GM23338 (cell line): ENCODE measurements at regions not wholly inside any gene's neighbourhood (a gene's known extent, or its start where the extent isn't known, plus 50 kb on each side); places are given as distances from the start of the nearest gene placed in this dataset.

ENCODE experiments used
- ATAC-seq: fragments of 200-7000 bp; cut with Tn5 transposase; 3 replicates; pipeline ENCODE4 v1.9.1; 2020
- DNase-seq: peaks from one replicate; pipeline ENCODE4 v3.0.0-alpha.2; 2015; ENCODE audit warnings: low spot score
- H2AFZ ChIP-seq: fragments of 200-600 bp; sonication (generic); 2 replicates; pipeline ENCODE4 v1.8.0; 2016; ENCODE audit warnings: antibody characterized with exemption, mild to moderate bottlenecking, moderate library complexity
- H3F3A ChIP-seq: fragments of 200-600 bp; sonication (generic); replicated peaks from 2 replicates; pipeline ENCODE4 v1.8.0; 2017; ENCODE audit warnings: antibody characterized with exemption, mixed run types, low read depth
- H3K27ac ChIP-seq: fragments of 200-600 bp; sonication (generic); 2 replicates; pipeline ENCODE4 v1.6.1; 2016; ENCODE audit warnings: low read depth
- H3K27me3 ChIP-seq: fragments of 200-600 bp; sonication (generic); 2 replicates; pipeline ENCODE4 v1.8.0; 2016; ENCODE audit warnings: mild to moderate bottlenecking, mixed run types, moderate library complexity; ENCODE audit not compliant: insufficient read depth
- H3K36me3 ChIP-seq: fragments of 200-600 bp; sonication (generic); 2 replicates; pipeline ENCODE4 v1.8.0; 2016; ENCODE audit warnings: mild to moderate bottlenecking; ENCODE audit not compliant: insufficient read depth
- H3K4me1 ChIP-seq: fragments of 200-600 bp; sonication (generic); 2 replicates; pipeline ENCODE4 v1.8.0; 2016; ENCODE audit warnings: mild to moderate bottlenecking, moderate library complexity; ENCODE audit not compliant: insufficient read depth
- H3K4me2 ChIP-seq: fragments of 200-600 bp; sonication (generic); 2 replicates; pipeline ENCODE4 v1.7.1; 2017; ENCODE audit warnings: mixed run types
- H3K4me3 ChIP-seq: fragments of 200-600 bp; sonication (generic); 2 replicates; pipeline ENCODE4 v1.6.1; 2016; ENCODE audit warnings: mixed run types
- H3K79me2 ChIP-seq: fragments of 200-600 bp; sonication (generic); replicated peaks from 2 replicates; pipeline ENCODE4 v1.8.0; 2017; ENCODE audit warnings: mild to moderate bottlenecking; ENCODE audit not compliant: insufficient read depth
- H3K9me2 ChIP-seq: fragments of 200-600 bp; sonication (generic); 2 replicates; pipeline ENCODE4 v1.8.0; 2017; ENCODE audit not compliant: insufficient read depth
- H4K20me1 ChIP-seq: fragments of 200-600 bp; sonication (generic); replicated peaks from 2 replicates; pipeline ENCODE4 v1.8.0; 2017; ENCODE audit warnings: mild to moderate bottlenecking; ENCODE audit not compliant: insufficient read depth
- H3K27ac Mint-ChIP-seq: 2 replicates; pipeline ENCODE4 v1.8.0; 2020; ENCODE audit warnings: inconsistent platforms, mild to moderate bottlenecking, moderate library complexity, mixed read lengths
- H3K27me3 Mint-ChIP-seq: 3 replicates; pipeline ENCODE4 v1.8.0; 2022; ENCODE audit warnings: low read depth, mild to moderate bottlenecking, moderate library complexity, mixed read lengths, inconsistent platforms; ENCODE audit not compliant: insufficient read depth, poor library complexity
- H3K36me3 Mint-ChIP-seq: 3 replicates; pipeline ENCODE4 v1.8.0; 2021; ENCODE audit warnings: low read depth, mild to moderate bottlenecking, inconsistent platforms, moderate library complexity, mixed read lengths
- H3K4me1 Mint-ChIP-seq: 3 replicates; pipeline ENCODE4 v1.8.0; 2020; ENCODE audit warnings: mild to moderate bottlenecking, inconsistent platforms, mixed read lengths
- H3K4me3 Mint-ChIP-seq: 3 replicates; pipeline ENCODE4 v1.8.0; 2021; ENCODE audit warnings: moderate library complexity, mild to moderate bottlenecking, inconsistent platforms, mixed read lengths
- H3K9me3 Mint-ChIP-seq: 3 replicates; pipeline ENCODE4 v1.8.0; 2020; ENCODE audit warnings: moderate library complexity, mild to moderate bottlenecking, inconsistent platforms, mixed read lengths
- CREB1 ChIP-seq: fragments of 250-450 bp; sonication (Bioruptor Pico); IDR thresholded peaks from 2 replicates; pipeline ENCODE4 v1.5.0; 2020; ENCODE audit warnings: low read depth, mild to moderate bottlenecking, moderate library complexity
- CTCF ChIP-seq, 2 experiments: fragments of 200-600 bp in 1 of 2; sonication (generic) in 1 of 2; conservative IDR thresholded peaks; 2 replicates each; pipeline versions ENCODE4 v1.5.1 to v1.6.1; 2016 to 2017; ENCODE audit warnings: antibody characterized with exemption in 2 of 2, low read depth in 2 of 2, mild to moderate bottlenecking in 2 of 2, moderate library complexity in 1 of 2
- ETS1 ChIP-seq: IDR thresholded peaks from 2 replicates; pipeline ENCODE4 v1.6.1; 2016; ENCODE audit warnings: antibody characterized with exemption
- EZH2 ChIP-seq: fragments of 200-600 bp; sonication (generic); IDR thresholded peaks from one replicate; pipeline ENCODE4 v1.8.0; 2017; ENCODE audit warnings: antibody characterized with exemption, mild to moderate bottlenecking, low read depth; ENCODE audit not compliant: unreplicated experiment
- EZH2phosphoT487 ChIP-seq: fragments of 200-600 bp; sonication (generic); IDR thresholded peaks from one replicate; pipeline ENCODE4 v1.8.1; 2018; ENCODE audit warnings: antibody characterized with exemption; ENCODE audit not compliant: unreplicated experiment
- JUNB ChIP-seq: IDR thresholded peaks from one replicate; pipeline ENCODE4 v1.6.1; 2016; ENCODE audit warnings: antibody characterized with exemption; ENCODE audit not compliant: unreplicated experiment
- NANOG ChIP-seq: IDR thresholded peaks from 2 replicates; pipeline ENCODE4 v1.6.1; 2016; ENCODE audit warnings: antibody characterized with exemption, borderline replicate concordance
- POLR2AphosphoS5 ChIP-seq: IDR thresholded peaks from 2 replicates; pipeline ENCODE4 v1.6.1; 2016; ENCODE audit warnings: antibody characterized with exemption, low read depth
- REST ChIP-seq: IDR thresholded peaks from one replicate; pipeline ENCODE4 v1.6.1; 2018; ENCODE audit warnings: antibody characterized with exemption; ENCODE audit not compliant: unreplicated experiment
- STAT1 ChIP-seq: IDR thresholded peaks from one replicate; pipeline ENCODE4 v1.6.1; 2016; ENCODE audit warnings: antibody characterized with exemption; ENCODE audit not compliant: unreplicated experiment
- ZNF114 ChIP-seq: fragments of 250-450 bp; sonication (Bioruptor Pico); IDR thresholded peaks from 2 replicates; pipeline ENCODE4 v1.5.0; 2020; ENCODE audit warnings: mild to moderate bottlenecking, moderate library complexity
- ZNF331 ChIP-seq: fragments of 250-450 bp; sonication (Bioruptor Pico); IDR thresholded peaks from 2 replicates; pipeline ENCODE4 v1.5.0; 2020; ENCODE audit warnings: low read depth, mild to moderate bottlenecking, moderate library complexity
- ZNF462 ChIP-seq: fragments of 250-450 bp; sonication (Bioruptor Pico); IDR thresholded peaks from 2 replicates; pipeline ENCODE4 v1.5.0; 2020; ENCODE audit warnings: mild to moderate bottlenecking, moderate library complexity

- DNase-seq (peak; percentile 49), ATAC-seq (no peak)
- Histone ChIP-seq H3K27ac (no peak overlapping the region), H3F3A (no peaks in the 10 kb centered on the region; the same call in 1 of the 2 replicates), H2AFZ (no peak overlapping the region), H3K4me1 (peaks cover 11% of the 10 kb centered on the region), H3K9me2 (no peaks in the 10 kb centered on the region), H4K20me1 (no peaks in the 10 kb centered on the region), H3K27me3 (peaks cover 16% of the 10 kb centered on the region; the same call in 1 of the 2 replicates), H3K4me2 (no peak overlapping the region), H3K79me2 (no peaks in the 10 kb centered on the region), H3K4me3 (no peak overlapping the region), H3K36me3 (no peaks in the 10 kb centered on the region)
- no peak overlapping the region for H3K27ac Mint-ChIP-seq
- no peaks in the 10 kb centered on the region for H3K36me3 Mint-ChIP-seq
- H3K4me1 Mint-ChIP-seq, result peaks cover 15% of the 10 kb centered on the region
- TF ChIP-seq CREB1 (CRISPR knock-in tag) (no peak), EZH2 (no peak), REST (no peak), ZNF462 (no peak), JUNB (no peak), ZNF114 (CRISPR knock-in tag) (no peak), NANOG (no peak), POLR2AphosphoS5 (no peak), ZNF331 (CRISPR knock-in tag) (no peak), CTCF (conservative IDR thresholded peaks at IDR 0.05; ENCODE audit: low read depth in 2 of 2) (no peak), EZH2phosphoT487 (no peak), ETS1 (no peak), STAT1 (no peak)
- H3K27me3 Mint-ChIP-seq, result peaks cover 27% of the 10 kb centered on the region
- H3K4me3 Mint-ChIP-seq, result no peak overlapping the region
- peaks cover 3% of the 10 kb centered on the region; the same call in 1 of the 3 replicates for H3K9me3 Mint-ChIP-seq
These were observed 86.0 kb downstream of the RPS6KA4 start for GRCh38 chr11:64444838-64445441.
